Coronary artery (tissue), 2 donors: ENCODE measurements at regions not wholly inside any gene's neighbourhood (a gene's known extent, or its start where the extent isn't known, plus 50 kb on each side); places are given as distances from the start of the nearest gene placed in this dataset.

Experiments
- DNase-seq: peaks from one replicate; pipeline ENCODE4 v3.0.0-alpha.2; 2017; ENCODE audit warnings: low spot score
- H3K27ac ChIP-seq, 2 donors: fragments of 200-600 bp; sonication (generic); one replicate each; pipeline ENCODE4 v1.5.1; 2016 to 2019
- H3K4me3 ChIP-seq: fragments of 200-600 bp; sonication (generic); 2 replicates; pipeline ENCODE4 v1.5.1; 2016; ENCODE audit warnings: mild to moderate bottlenecking, moderate library complexity
- TF ChIP-seq, protein P1 (sequence below): fragments of 200-600 bp; sonication (generic); IDR thresholded peaks from one replicate; pipeline ENCODE4 v1.5.1; 2019; ENCODE audit warnings: antibody characterized with exemption

DNA sequence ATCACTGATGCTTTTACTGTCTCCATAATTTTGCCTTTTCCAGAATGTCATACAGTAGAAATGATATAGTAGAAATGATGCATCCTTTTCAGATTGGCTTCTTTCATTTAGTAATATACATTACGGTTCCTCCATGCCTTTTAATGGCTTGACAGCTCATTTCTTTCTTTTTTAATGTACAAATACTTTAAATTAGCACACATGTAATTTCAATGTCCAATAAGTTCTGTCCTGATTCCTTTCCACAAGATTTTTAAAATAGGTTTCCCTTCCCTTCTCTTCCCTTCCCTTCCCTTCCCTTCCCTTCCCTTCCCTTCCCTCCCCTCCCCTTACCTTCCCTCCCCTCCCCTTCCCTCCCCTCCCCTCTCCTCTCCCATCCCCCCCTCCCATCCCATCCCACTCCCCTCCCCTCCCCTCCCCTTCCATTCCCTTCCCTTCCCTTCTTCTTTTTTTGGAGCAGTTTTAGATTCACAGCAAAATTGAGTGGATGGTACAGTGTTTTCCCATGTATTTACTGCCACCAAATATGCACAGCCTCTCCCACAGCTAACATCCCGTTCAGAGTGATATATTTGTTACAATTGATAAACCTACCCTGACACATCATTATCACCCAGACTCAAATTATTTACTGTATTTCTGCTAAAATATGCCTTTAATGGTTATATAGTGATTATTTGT, 398.8 kb downstream of the RNF144B start:
- no peak for DNase-seq
- no peak overlapping the region for H3K27ac ChIP-seq
- TF ChIP-seq, protein P1, sequence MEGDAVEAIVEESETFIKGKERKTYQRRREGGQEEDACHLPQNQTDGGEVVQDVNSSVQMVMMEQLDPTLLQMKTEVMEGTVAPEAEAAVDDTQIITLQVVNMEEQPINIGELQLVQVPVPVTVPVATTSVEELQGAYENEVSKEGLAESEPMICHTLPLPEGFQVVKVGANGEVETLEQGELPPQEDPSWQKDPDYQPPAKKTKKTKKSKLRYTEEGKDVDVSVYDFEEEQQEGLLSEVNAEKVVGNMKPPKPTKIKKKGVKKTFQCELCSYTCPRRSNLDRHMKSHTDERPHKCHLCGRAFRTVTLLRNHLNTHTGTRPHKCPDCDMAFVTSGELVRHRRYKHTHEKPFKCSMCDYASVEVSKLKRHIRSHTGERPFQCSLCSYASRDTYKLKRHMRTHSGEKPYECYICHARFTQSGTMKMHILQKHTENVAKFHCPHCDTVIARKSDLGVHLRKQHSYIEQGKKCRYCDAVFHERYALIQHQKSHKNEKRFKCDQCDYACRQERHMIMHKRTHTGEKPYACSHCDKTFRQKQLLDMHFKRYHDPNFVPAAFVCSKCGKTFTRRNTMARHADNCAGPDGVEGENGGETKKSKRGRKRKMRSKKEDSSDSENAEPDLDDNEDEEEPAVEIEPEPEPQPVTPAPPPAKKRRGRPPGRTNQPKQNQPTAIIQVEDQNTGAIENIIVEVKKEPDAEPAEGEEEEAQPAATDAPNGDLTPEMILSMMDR = no peak

DNA sequence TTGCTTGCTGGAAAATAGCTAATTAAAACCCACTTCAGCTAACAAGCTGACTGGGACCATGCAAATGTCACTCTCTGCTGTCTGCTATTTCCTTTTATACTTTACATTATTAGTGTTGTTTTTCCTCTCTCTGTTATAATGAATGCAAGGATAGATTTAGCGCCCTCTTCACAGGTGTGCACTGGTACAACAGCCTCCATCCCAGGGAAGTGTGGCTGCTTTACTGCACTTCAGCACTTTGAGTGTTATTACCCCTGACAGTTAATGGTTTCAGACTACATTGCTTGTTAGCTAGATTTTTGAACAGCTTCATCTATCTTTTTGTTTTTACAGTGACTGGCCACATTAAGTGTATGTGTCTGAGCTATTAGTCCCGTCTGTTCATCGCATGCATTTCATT, 405.7 kb downstream of the RNF144B start:
- Histone ChIP-seq H3K4me3 (no peak overlapping the region), H3K27ac (no peak overlapping the region)
- TF ChIP-seq, protein P1 = no peak
- DNase-seq = no peak

More for the DNA sequence above, 398.8 kb downstream of the RNF144B start:
- no peak overlapping the region for H3K4me3 ChIP-seq

DNA sequence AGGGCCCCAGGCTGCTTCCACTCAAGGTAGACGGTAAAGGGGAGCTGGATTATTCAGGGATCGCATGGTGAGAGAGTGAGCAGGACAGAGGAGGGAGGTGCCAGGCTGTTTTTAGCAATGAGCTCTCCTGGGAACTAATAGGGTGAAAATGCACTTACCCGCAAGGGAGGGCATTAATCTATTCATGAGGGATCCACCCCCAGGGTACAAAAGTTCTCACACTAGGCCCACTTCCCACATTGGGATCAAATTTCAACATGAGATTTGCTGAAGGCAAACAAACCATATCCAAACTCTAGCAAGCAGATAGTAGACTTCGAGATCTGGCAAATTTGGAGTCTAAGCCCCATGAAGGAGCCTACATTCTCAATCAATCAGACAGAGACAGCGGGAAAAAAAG, 408.6 kb downstream of the RNF144B start:
- TF ChIP-seq, protein P1 = no peak
- Histone ChIP-seq H3K27ac (no peak overlapping the region), H3K4me3 (no peak overlapping the region)
- no peak for DNase-seq

DNA sequence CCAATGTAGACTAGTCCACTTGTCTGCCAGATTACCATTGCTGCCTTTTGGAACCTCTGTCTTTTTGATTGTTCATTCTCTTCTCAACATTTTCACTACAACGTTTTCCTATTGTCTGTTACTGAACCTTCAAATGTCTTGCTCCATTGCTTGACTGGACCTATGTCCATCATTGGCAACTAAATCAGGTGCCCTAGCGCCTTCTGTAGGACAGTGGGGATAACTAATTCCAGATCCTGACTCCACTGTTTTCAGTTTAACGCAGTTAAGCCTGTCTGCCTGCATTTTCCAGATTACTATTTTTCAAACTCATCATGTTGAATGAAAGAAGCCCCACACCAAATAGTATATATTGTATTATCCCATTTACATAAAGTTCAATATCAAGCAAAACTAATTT, 433.6 kb downstream of the RNF144B start:
- DNase-seq = no peak
- H3K4me3 ChIP-seq = no peak overlapping the region
- no peak overlapping the region for H3K27ac ChIP-seq
- TF ChIP-seq, protein P1 = no peak

DNA sequence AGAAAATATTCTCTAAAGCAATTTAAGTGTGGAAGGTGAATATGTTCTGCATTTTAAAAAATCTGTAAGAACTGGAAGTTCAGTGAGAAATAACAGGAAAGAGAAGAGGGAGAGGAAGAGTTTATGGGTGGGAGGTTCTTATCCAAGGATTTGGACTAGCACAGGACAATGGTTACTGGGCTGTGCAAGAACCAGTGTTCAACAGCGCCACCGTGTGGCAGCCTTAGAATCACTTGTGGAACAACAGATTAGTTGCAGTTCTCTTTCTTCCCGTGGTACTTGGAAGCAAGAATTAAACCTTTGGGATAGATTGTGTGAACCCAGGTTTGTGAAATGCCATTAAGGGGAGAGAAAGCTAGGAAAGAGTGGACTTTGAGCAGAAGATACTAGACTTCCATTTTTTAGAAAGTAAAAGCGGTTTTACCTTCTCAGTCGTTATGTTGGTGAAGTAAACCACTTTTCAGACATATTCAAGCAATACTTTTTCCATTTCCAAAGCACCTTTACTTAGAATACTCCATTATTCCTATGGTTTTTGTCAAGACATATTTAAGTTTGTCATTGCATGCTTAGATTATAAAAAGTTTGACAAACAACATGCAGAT, 436.7 kb downstream of the RNF144B start:
- no peak for DNase-seq
- no peak overlapping the region for H3K27ac ChIP-seq

DNA sequence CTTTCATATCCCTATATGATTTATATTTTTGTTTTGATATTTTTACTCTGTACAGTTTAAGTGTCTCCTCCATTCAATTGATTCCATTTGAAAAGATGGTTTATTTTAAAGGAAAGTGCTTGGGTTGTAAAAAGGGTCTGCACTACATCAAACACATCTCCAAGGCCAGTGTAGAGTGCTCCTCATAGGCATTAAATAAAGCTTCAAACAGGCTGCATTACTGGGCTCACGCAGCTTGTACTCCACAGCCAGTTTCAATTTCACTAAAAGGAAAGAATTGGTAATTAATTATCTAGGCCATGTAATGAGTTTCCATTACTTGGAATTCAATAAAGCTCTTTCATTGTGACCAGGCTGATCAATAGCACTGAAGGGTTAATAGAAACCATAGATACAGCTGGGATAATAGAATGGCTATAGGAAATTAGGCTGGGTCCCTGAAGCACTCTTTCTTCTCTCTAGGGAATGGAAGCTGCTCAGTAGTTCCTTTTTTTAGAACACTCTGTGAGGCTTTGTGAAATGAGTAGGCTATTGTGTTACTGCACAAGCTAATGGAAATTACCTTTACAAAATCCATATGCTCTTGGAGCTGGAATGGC, 442.2 kb downstream of the RNF144B start:
- TF ChIP-seq, protein P1 = no peak
- Histone ChIP-seq H3K4me3 (no peak overlapping the region), H3K27ac (no peak overlapping the region)
- DNase-seq = no peak

More for the DNA sequence above, 436.7 kb downstream of the RNF144B start:
- no peak overlapping the region for H3K4me3 ChIP-seq
- TF ChIP-seq, protein P1 = no peak

DNA sequence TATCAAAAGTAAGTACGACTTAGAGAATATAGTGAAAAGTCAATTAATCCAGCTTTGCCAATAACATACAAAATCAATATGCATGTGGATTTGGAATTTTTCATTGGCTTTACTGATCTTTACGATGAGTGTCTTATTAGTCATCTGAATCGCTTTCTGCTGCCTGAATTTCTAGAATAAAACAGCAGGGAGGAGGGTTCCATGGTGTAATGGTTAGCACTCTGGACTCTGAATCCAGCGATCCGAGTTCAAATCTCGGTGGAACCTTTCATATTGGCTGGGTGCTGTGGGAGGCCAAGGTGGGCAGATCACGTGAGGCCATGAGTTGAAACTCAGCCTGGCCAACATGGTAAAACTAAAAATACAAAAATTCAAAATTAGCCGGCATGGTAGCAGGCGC, 448.8 kb downstream of the RNF144B start:
- H3K27ac ChIP-seq = no peak overlapping the region

More for the DNA sequence above, 448.8 kb downstream of the RNF144B start:
- no peak overlapping the region for H3K4me3 ChIP-seq
- TF ChIP-seq, protein P1 = no peak
- no peak for DNase-seq
